ENCODE measurements at regions not wholly inside any gene's neighbourhood (a gene's known extent, or its start where the extent isn't known, plus 50 kb on each side); places are given as distances from the start of the nearest gene placed in this dataset.

GRCh38 chr9:18138656-18139055 lies 335.3 kb upstream of the ADAMTSL1 start:
- no peak for DNase-seq (ENCODE audit: low read depth)
- TF ChIP-seq CTCF (IDR thresholded peaks at IDR 0.05; ENCODE audit: control insufficient read depth, extremely low read depth, insufficient read depth) = no peak

GRCh38 chr9:18141681-18142080 lies 332.3 kb upstream of the ADAMTSL1 start:
- no peak overlapping the region for H3K4me3 ChIP-seq (ENCODE audit: low read depth, low read length)
- TF ChIP-seq CTCF (IDR thresholded peaks at IDR 0.05; ENCODE audit: control insufficient read depth, extremely low read depth, insufficient read depth) = no peak
- DNase-seq (ENCODE audit: low read depth) = no peak

More at GRCh38 chr9:18138656-18139055, 335.3 kb upstream of the ADAMTSL1 start:
- H3K4me3 ChIP-seq (ENCODE audit: low read depth, low read length) = no peak overlapping the region

- TF ChIP-seq CTCF (IDR thresholded peaks at IDR 0.05; ENCODE audit: control insufficient read depth, extremely low read depth, insufficient read depth) = peak; percentile 56
- DNase-seq (ENCODE audit: low read depth) = no peak
- H3K4me3 ChIP-seq (ENCODE audit: low read depth, low read length) = no peak overlapping the region
Observed at GRCh38 chr9:18143073-18143745, 330.7 kb upstream of the ADAMTSL1 start.

- TF ChIP-seq CTCF (IDR thresholded peaks at IDR 0.05; ENCODE audit: control insufficient read depth, extremely low read depth, insufficient read depth) = no peak
- no peak for DNase-seq (ENCODE audit: low read depth)
- H3K4me3 ChIP-seq (ENCODE audit: low read depth, low read length) = no peak overlapping the region
Observed at GRCh38 chr9:18146329-18146728, 327.6 kb upstream of the ADAMTSL1 start.

- H3K4me3 ChIP-seq (ENCODE audit: low read depth, low read length) = no peak overlapping the region
- DNase-seq (ENCODE audit: low read depth) = no peak
- TF ChIP-seq CTCF (IDR thresholded peaks at IDR 0.05; ENCODE audit: control insufficient read depth, extremely low read depth, insufficient read depth) = 0 out of 2 replicates have a peak, but pooled peaks have one; percentile 21
Observed at GRCh38 chr9:18149471-18150011, 324.4 kb upstream of the ADAMTSL1 start.

GRCh38 chr9:18154661-18155060 lies 319.3 kb upstream of the ADAMTSL1 start:
- no peak for TF ChIP-seq CTCF (IDR thresholded peaks at IDR 0.05; ENCODE audit: control insufficient read depth, extremely low read depth, insufficient read depth)
- DNase-seq (ENCODE audit: low read depth) = no peak
- H3K4me3 ChIP-seq (ENCODE audit: low read depth, low read length) = no peak overlapping the region

- no peak for TF ChIP-seq CTCF (IDR thresholded peaks at IDR 0.05; ENCODE audit: control insufficient read depth, extremely low read depth, insufficient read depth)
- H3K4me3 ChIP-seq (ENCODE audit: low read depth, low read length) = no peak overlapping the region
- DNase-seq (ENCODE audit: low read depth) = no peak
Observed at GRCh38 chr9:18159254-18159653, 314.7 kb upstream of the ADAMTSL1 start.

All from LNCaP clone FGC (cell line).